ENCODE measurements at regions not wholly inside any gene's neighbourhood (a gene's known extent, or its start where the extent isn't known, plus 50 kb on each side); places are given as distances from the start of the nearest gene placed in this dataset.

DNA sequence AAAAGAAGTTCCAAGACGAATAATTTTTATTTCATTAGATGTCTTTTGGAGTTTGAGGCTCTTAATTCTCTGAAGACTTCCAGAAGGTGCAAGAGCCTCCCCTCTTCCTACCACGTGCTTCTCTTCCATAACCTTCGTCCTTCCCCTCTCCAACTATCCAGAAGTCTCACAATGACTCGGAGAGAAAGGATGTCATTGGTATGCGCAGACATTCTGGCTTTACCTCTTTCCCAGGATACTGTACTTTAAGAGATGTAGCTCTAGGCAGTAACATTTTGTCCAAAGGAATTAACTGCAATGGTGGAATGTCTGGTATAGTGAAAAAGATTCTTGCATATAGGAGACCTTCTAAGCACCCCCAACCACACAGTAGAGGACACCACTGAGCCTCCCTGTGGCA, 249.0 kb upstream of the OSR1 start:
- TF ChIP-seq, protein P1, sequence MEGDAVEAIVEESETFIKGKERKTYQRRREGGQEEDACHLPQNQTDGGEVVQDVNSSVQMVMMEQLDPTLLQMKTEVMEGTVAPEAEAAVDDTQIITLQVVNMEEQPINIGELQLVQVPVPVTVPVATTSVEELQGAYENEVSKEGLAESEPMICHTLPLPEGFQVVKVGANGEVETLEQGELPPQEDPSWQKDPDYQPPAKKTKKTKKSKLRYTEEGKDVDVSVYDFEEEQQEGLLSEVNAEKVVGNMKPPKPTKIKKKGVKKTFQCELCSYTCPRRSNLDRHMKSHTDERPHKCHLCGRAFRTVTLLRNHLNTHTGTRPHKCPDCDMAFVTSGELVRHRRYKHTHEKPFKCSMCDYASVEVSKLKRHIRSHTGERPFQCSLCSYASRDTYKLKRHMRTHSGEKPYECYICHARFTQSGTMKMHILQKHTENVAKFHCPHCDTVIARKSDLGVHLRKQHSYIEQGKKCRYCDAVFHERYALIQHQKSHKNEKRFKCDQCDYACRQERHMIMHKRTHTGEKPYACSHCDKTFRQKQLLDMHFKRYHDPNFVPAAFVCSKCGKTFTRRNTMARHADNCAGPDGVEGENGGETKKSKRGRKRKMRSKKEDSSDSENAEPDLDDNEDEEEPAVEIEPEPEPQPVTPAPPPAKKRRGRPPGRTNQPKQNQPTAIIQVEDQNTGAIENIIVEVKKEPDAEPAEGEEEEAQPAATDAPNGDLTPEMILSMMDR (IDR thresholded peaks at IDR 0.05): no peak
- no peak for TF ChIP-seq POLR2A (IDR thresholded peaks at IDR 0.05)

All from right lobe of liver (tissue), 4 donors.